HG03135 (cell line): ENCODE measurements at regions not wholly inside any gene's neighbourhood (a gene's known extent, or its start where the extent isn't known, plus 50 kb on each side); places are given as distances from the start of the nearest gene placed in this dataset.

Experiments used
- ATAC-seq: cut with Tn5 transposase; IDR thresholded peaks from one replicate; pipeline ENCODE4 v1.9.1; 2021; ENCODE audit warnings: mild to moderate bottlenecking, moderate library complexity; ENCODE audit not compliant: unreplicated experiment

DNA sequence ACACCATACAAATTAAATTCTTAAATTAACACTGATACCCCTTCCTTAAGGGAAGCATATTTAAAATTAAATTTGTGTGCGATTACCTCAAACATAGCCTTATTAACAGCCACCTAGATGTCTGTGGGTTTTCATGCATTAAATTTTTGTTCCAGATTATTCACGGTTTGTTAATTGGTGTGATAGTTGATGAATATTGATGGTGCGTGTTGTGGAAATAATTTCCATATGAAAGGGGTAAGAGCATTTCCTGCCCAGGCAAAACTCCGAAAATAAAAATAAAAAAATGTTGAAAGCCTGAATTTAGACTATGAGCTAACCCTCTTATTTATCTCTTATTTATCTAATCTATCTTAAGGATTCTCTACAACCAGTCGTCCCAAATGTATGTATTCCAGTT, 679.3 kb upstream of the CELF2 start:
- no peak for ATAC-seq

DNA sequence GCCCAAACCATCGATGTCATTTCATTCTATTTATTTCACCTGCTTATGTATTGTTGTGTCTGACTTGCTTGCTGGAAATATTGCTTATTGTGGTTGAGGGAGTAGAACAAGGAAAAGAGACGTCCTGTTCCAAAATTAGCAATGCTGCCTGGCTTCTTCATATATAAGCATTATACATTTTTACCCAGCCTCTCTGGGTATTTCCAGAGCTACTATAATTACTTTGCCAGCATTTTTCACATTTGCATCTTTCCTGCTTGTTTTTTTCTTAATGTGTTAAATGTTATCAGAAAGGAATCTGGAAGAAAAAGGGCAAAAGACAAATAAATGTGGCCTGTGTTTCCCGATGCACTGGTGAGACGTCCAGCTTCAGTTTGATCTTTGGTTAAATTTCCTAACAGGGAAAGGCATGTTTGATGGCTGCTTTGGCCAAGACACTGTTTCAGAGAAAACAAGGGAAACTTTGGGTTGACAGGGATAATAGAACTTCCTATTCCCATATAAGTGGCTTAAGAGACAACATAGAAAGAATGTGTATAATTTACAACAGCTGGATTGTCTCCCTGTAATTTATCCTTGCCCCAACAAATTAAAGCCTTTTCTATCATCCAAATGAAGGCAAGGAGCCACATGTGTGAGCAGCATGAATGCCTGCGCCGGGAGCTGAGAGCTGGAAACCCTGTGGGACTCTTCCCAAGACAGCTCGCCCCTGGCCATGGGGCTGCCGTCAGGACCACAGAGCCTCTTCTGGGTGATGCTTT, 671.1 kb upstream of the CELF2 start:
- ATAC-seq: no peak

DNA sequence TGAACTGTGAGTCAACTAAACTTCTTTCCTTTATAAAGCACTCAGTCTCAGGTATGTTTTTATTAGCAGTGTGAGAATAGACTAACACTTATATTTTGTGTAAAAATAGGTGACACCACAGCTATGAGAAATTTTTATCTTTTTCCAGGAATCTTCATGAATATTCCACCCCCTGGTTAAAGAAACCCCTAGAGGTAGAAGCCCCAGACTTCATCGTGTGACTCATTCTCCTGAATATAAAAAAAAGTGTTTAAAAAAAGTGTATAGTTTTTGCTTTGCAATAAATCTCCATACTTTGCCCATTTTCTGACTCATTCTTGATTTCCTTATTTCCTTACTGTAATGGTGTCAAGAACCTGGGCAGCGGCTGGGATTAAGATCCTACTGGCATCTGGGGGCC, 667.6 kb upstream of the CELF2 start:
- no peak for ATAC-seq

DNA sequence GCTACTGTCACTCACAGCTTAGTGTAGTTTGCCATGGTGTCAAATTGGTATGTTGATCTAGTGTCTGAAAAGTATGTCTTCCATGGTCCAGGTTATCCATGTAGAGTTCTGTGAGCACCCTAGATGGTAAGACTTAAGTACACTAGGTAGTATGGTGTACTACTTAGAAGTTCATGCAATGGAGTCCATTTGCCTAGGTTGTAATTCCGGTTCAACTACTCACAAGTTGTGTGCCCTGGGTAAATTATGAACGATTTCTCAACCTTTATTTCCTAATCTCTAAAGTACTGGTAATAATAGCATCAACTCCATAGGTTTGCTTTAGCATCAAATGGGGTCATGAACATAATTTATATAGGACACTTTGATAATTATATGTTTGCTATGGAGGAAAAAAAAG, 666.2 kb upstream of the CELF2 start:
- no peak for ATAC-seq

DNA sequence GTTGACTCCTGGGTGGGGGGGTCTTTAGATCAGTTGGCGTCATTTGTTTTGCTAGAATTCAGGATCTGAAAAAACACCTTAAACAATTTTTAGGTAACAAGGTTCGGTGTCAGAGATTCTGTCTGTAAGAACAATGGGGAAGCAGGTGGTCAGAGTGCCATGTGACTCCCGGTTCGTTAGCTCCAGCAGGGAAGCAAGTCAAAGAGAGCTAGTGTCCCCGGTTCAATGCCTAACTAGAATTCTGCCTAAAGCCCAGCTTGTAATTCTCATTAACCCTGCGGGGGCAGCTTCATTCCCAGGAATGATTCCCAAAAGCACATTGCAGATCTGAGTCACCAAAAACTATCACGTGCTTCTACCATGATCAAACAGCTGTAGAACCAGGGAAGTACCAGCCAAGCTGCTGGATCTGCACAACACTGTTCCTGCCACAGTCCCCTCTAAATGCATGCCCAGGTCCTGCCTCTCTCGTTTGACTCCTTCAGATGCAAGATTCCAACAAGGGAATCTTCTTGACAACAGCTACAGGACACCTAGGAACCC, 664.3 kb upstream of the CELF2 start:
- ATAC-seq: no peak

DNA sequence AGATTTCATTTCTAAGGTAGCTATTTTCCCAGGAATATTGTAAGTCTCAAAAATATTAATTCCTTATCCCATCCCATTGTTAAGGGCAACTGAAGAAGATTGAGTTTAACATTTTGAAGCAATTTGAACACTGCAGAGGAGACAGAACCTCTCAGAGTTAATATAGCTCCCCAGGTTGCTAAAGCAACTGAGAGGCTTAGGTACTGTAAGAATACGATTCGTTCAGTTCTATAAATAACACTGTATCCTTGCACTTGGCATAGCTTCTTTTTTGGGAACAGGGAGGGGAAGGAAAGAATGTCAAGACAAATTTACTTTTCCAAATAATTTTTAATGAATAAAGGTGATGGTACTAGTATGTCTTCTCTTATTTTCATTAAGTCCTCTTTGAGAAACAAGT, 658.4 kb upstream of the CELF2 start:
- ATAC-seq: no peak

DNA sequence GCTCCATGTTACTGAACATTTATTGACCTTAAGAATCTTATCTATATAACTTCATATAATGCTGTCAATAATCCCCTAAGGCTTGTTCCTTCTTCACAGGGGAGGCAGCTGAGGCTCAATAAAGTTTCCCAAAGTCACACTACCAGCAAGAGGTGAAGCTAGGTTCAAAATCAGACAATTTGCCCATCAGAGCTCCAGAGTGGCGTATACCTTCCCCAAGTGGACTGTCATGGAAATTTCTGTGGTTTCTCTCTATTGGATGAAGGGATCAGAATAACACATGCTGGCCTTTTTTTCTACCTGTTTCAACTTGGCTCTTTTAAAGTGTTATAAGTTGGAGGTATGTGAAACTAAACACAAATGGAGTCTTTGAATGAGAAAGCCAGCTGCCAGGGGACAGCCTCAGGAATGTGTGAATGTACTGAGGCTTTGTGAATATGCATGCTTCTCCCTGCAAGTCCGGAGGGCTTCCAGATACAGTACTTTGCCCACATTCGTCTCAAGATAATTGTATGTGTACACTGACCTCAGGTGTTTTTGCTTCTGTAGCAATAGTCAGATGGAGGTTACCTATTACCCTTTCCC, 656.3 kb upstream of the CELF2 start:
- ATAC-seq: no peak

DNA sequence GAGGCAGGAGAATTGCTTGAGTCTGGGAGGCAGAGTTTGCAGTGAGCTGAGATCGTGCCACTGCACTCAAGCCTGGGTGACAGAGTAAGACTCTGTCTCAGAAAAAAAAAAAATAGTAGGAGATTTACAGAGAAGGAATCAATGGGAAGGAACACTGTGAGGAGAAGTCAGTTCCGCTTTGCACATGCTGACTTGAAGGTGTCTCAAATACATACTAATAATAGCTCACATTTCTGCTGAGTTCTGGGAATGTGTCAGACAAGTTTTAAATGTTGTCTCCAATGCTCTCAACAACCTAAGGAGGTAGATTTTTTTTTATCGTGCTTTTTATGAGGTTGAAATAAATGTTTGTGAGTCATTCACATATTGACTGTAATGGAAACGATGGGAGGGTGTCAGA, 654.9 kb upstream of the CELF2 start:
- no peak for ATAC-seq

DNA sequence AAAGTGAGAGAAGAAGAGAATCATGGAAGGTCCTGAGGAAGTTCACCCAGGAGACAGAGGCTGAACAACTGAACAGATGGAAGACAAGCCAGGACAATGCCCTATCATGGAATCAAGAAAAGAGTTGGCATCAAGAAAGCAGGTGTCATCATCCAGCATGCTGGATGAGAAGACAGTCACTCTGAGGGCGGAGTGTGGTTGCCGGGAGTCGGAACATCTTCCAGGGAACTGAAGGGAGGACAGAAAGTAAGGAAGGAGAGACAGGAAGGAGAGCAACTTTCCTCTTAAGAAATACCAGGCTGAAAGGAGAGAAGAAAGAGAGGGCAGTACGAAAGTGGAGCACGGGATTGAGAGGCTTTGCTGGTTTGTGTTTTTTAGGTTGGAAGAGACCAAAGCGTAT, 654.5 kb upstream of the CELF2 start:
- no peak for ATAC-seq

DNA sequence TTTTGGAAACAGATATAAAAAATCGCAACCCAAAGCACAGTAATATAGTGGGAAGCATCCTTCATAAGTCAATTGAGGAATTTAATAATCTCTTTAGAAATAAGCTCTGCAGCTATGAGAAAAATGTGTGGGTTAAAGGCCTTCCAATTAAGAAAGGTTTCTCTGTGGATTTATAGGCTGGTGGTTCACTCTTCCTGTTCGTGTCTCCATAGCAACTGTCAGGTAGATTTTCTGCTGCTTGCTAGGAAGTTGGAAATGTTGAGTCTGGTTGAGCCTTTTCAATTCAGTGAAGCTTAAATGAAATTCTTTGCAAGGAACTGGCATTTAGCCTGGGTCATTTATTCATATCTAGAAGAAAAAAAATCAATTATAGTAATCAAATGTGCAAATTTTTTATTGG, 652.8 kb upstream of the CELF2 start:
- no peak for ATAC-seq

DNA sequence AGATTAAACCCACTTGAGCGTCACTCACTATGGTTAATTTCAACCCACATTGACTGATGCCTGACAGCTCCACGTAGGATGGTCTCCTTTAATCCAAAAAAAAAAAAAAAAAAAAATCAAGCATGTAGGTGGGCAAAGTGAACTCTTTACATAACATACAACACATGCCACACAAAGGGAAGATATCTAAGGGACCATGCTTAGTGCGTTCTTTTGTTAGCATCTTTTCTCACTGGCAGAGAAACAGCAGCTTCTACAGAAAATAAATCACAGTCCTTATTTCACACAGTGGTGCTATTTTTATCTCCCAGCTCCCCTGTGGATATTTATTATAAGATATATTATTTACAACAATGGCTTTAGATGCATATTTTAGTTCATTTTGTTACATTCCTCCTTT, 652.0 kb upstream of the CELF2 start:
- no peak for ATAC-seq

DNA sequence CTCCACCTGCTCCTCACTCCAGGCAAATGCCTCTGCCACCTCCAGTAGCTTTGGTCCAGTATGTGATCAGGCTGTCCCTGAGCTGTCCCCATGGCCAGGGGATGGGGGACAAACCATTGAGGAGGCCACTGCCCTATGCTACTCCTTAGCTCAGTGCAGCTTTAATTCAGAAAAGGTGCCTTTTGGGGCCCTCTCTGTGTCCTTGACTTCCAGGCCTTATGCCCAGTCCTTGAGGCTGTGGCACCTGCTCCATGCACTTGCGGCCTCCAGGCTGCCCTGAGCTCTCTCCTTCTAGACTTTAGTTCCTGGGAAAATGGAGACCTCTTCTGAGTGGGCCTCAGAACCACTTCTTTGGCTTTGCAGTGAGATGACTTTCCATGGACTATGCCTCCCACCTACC, 650.8 kb upstream of the CELF2 start:
- no peak for ATAC-seq

DNA sequence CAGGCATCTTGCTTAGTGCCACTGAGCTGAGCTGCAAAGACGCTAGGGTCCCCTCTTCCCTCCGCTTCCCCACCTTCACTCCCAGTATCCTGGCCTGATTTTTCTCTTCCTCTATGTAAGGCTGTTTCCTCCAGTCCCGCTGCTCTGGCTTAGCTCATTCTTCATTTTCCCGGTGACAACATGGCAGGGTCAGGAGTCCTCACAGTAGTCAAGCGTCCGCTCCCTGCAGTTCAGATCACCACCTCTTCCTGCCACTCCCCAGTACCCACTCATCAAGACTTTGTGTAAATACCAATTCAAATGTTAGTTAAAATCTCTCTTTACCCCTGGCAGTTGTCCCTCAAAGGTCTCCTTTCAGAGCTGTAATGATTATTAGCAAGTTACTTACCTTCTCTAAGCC, 650.4 kb upstream of the CELF2 start:
- no peak for ATAC-seq

DNA sequence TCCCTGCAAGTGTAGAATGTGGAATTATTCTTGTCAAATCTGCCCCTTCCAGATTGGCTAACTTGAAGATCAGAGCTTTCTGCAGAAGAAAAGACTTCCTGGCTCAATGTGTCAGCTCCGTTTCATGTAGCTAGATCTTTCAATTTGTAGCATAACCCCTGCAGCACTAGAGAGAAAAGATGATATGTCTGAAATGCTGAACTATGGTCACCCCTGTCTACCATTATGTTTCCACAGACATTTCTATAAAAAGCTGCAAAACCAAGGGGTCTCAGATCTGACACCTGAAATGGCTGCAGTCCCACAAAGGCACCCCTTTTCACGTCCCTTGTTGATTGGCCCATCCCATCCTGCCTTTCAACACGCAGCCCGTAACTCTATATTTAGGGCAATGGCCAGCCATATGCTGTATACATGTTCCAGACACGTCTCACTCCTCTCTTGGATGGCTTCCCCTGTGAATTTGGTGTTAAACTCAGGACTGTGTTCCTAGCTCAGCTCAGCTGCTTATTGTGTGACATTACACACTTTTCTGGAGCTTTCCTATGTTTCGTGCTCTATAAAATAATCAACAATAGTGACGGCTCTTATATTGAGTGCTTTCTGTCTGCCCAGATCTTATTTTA, 648.6 kb upstream of the CELF2 start:
- no peak for ATAC-seq

DNA sequence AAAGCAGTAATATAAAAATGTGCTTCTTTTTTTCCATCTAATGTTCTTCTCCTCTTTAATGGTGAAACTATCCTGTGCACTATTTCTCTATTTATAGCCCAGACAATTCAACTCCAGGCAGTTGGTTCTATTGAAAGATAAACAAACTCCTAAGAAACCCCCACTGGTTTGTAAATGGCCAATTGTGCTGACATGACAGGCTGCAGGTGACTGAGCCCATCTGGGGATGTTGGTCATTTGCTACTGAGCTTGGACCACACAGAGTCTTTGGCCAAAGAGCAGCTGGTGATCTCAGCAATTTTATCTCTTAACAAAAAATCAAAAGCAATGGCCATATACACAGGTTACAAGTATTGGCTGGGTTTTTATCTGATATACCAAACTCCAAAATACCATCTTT, 631.8 kb upstream of the CELF2 start:
- ATAC-seq: no peak

DNA sequence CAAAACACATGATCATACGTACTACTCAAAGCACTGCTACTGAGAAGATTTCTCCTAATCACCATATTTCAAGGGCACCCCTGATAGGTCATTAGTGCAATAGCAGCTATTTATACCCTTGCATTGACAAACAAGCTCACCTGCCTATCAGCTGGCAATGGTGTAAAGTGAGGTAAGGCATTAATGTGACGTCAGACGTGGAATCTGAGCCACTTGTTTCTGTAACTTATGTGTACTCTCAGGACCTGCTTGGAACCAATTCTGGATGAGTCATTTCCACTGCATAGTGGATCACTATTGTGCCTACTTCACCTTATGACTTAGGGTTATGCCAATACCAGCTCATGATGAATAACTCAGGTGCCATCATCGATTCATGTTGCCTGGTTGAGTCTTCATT, 628.5 kb upstream of the CELF2 start:
- no peak for ATAC-seq

DNA sequence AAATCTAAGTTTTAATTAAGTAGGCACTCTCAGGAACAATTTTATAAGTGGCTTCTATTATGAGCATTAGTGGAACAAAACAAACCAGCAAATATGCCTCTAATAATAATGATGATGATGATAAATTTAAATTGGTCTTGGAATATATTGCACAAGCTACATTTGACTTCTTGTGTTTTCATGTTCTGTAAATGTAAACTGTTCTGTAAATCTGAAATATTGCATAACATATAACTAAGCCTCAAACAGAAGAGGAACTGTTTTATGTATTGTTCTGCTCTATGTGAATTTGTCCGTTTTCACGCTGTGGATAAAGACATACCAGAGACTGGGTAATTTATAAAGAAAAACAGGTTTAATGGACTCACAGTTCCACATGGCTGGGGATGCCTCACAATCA, 625.2 kb upstream of the CELF2 start:
- ATAC-seq: no peak

DNA sequence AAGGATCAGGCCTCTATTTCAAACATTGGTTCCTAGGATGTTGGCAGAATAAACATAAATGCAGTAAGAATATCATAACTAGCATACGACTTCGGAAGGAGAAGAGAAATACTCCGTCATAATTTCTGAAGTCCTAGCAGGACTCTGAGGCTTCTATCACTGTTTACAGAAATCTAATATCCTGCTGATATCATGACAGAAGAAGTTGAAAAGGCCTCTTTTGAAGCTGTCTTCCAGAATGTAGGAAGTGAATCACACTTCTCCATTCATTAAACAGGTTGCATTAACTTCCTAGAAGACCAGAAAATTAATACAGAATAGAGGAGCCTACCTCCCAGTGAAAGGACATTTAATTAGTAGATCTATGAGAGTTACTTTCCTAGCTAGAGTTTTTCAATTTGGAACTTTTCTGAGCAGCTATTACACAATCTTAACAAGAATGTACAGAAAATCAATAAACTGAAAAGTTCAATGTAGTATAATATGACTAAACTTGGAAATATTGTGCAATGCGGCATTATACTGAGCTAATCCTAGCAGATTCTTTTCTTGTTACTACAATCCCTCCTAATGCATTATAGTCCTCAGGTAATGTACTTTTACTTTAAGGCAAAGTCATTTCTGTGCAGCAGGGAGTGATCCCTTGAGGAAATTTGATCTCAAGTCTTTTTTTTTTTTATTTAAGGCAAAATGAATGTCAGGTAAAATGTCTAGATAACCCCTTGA, 622.6 kb upstream of the CELF2 start:
- no peak for ATAC-seq

DNA sequence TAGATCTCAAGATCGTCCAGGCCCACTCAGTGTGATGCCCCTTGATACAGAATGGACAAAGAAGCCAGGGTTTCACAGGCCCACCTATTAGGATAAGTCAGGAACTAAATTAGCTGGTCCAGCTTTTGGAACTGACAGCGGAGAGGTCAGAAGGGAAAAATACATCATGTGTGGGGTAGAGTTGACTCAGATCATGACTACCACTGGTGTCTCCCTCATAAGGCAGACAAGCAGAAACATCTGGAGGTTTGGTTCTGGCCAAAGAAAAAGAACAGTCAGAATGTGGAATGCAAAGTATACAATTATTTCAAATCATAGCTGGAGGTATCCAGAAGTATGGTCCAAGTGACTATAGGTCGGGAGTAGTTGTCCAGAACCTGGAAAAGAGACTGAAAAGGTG, 621.1 kb upstream of the CELF2 start:
- no peak for ATAC-seq

DNA sequence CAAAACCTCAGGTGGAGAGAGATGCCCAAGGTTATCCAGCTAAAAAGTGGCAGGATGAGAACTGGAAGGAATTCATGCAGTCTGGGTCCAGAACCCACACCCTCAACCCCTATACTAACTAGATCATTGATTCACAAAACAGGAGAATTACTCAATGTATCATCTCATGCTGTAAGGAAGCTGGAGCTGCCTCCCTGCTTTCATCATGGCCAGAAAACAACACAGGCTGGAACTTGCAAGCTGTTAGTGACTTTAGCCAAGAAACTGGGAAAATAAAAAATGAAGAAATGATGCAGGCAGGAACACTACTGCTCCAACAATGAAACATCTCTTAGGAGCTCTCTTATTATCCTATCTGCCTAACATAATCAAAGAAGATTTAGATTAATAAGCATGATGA, 619.8 kb upstream of the CELF2 start:
- no peak for ATAC-seq

DNA sequence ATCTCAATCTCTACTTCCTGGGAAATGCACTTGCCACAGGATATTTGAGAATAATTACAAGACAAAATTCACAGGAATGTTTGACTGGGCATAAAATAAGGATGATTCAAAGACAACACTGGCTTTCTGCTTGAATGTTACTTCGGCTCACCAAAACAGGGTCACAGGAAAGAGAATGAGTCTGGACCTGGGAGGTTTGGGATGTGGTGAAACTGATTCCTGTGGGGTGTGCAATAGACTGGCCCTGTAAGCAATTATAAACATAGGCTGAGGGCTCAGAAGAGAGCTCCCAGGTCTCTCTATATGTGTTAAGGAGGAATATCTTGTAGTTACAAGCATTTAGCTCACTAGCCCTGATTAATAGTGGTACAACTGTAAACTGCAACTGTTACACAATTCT, 613.9 kb upstream of the CELF2 start:
- no peak for ATAC-seq

DNA sequence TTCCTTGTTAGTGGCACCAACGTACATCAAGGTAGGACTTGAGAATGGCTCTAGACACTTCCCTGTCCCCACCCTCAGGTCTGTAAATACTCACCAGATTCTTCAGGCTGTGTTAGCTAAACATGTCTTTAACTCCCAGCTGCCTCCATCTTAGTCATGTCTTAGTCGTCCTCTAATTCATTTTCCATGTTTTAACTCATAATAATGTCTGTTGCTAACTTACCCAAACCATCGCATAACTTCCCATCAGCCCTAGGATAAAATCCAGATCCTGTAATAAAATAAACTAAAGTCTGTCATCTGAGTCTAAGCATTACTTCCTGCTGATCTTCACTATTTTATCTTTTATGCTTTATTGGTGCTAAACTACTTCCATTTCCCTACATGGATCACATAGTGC, 600.0 kb upstream of the CELF2 start:
- ATAC-seq: no peak
